Hindlimb muscle (tissue), 1 donor: ENCODE measurements at regions not wholly inside any gene's neighbourhood (a gene's known extent, or its start where the extent isn't known, plus 50 kb on each side); places are given as distances from the start of the nearest gene placed in this dataset.

Experiments
- DNase-seq: peaks from one replicate; pipeline ENCODE4 v3.0.0-alpha.2; 2013

- DNase-seq: peak; percentile 80
These were observed 787.1 kb upstream of the API5 start for GRCh38 chr11:42524534-42525227.

DNA sequence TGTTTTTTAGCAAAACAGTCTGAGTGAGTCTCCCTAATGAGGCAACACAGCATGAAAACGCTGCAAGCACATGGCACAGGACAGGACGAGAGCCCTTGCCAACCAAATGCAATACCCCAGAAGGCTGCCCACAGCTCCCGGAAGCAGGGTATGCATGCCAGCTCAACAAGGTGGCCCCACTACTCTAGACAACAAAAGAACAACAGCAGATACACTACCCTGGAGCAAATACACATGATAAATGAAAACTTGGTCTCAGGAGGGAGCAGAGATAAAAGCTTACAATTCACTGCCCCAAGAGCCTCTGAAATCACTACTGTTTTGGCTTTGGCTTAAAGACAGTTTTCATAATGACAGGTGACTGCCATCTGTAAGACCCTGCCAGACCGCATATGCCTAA, 785.4 kb upstream of the API5 start:
- DNase-seq: no peak

DNA sequence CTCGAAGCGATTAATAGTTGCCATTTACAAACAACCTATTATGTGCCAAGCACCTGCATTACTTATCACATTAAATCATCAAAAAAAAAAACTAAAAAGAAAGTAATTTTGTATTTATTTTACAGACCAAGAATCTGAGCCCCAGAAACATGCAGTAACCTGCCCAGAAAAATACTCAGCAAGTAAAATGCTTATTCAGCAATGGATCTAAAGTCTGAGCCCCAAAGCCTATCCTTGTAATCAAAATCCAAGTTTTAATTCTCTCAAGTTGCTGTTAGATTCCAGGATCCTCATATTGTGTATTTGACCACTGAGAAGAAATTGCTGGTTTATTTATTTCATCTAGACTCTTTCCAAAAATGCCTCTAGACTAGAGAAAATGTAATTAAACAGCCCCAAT, 783.3 kb upstream of the API5 start:
- no peak for DNase-seq

- DNase-seq: no peak
These were observed 782.9 kb upstream of the API5 start for GRCh38 chr11:42528911-42529310.

DNA sequence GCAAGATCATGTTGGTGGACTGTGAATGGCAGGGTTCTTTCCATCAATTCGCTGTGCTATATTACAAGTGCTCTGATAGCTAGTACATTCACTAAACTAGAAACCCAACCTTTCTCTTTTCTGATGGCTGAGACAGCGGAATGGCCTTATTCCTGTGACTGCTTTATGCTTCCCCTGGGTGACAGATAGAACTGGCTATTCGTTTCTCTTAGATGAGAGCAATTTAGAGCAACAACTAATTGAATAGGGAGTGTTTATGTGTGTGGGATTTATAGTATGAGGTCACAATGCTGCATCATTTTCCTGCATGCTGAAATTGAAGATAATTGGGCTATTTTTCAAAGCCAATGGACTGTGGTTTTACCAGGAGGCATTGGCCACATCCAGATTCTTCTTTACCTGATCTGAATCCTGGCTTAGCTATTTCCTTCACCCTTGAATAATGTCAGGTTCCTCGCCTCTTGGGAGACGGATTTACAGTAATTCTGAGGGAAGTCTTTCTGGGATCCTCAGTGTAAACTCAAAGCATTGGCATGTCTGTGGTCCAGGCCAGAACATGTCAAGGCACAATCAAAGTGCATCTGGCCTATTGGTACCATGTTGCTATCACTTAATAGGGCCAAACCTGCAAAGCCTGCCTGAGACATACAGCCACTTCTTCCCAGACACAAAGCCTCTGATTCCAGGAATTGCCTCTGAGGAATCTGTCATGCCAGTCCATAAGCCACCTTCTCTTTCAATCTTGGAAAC, 775.0 kb upstream of the API5 start:
- no peak for DNase-seq

GRCh38 chr11:42542336-42542735, 769.5 kb upstream of the API5 start:
- DNase-seq: no peak

- DNase-seq: no peak
These were observed 767.9 kb upstream of the API5 start for GRCh38 chr11:42543844-42544419.

- DNase-seq: no peak
These were observed 767.1 kb upstream of the API5 start for GRCh38 chr11:42544726-42545125.

DNA sequence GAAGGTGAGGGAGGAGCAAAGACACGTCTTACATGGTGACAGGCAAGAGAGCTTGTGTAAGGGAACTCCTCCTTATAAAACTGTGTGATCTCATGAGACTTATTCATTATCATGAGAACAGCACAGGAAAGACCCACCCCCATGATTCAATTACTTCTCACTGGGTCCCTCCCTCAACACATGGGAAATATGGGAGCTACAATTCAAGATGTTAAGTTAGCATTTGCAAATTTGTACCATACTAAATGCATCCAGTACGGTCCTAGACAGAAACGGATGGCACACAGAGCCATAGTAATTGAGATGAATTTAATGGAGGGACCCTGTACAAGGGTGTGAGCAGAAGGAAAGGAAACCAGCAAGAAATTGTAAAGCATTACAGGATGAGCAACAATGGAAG, 765.8 kb upstream of the API5 start:
- DNase-seq: no peak

GRCh38 chr11:42552786-42553185, 759.0 kb upstream of the API5 start:
- no peak for DNase-seq

GRCh38 chr11:42555190-42555589, 756.6 kb upstream of the API5 start:
- DNase-seq: no peak

GRCh38 chr11:42571131-42571877, 740.5 kb upstream of the API5 start:
- DNase-seq: no peak

DNA sequence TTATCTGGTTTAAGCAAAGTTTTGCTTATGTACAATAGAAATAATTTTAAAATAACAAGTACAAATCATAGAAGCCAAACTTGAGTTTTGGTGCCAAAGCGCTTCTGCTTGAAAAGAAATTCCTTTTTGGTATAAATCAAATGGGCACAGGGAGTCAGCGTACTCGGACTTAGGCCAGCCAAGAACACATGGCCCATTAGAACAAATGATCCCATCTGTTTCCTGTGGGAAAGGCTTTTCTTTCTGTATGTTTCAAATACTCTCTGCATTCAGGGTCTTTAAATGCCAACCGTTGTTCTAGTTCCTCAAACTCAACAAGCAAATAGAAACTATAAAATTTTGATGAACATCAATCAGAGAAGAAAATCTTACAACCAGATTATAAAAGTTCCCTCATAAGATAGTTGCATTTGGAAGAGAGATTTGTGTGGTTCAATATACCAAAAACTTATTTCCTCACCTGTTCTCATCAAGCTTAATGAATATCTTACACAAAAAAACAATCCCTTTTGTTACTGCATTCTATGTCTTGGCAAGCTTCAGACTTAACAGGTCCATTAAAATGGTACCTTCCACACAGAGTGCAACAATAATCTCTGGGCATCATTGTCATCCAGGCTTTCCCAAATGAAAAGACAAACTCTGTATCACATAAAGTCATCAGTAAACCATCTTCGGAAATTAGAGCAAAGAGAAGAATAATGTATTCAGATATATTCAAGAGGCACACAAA, 739.8 kb upstream of the API5 start:
- no peak for DNase-seq

- DNase-seq: no peak
These were observed 735.5 kb upstream of the API5 start for GRCh38 chr11:42576318-42576717.

- DNase-seq: no peak
These were observed 722.5 kb upstream of the API5 start for GRCh38 chr11:42589286-42589685.

GRCh38 chr11:42591841-42592240, 720.0 kb upstream of the API5 start:
- no peak for DNase-seq

- no peak for DNase-seq
These were observed 718.4 kb upstream of the API5 start for GRCh38 chr11:42593441-42593840.

DNA sequence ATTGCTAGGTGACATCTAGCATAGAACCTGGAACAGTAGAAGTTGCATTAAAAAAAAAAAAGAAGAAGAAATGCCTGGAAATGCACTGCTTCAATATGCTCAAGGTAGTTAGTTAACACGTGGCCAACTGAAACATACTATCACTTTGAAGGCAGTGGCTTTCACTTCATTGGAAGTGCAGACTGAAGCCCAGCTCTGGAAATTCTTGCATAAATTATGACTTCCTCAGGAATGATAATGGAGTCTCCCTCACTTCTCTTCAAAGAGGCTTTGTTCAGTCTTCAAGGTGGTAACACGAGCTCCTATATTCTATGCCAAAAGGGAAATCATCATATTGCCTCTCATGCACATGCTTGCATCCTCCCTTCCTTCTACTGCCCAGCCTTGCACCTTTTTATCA, 715.9 kb upstream of the API5 start:
- no peak for DNase-seq

DNA sequence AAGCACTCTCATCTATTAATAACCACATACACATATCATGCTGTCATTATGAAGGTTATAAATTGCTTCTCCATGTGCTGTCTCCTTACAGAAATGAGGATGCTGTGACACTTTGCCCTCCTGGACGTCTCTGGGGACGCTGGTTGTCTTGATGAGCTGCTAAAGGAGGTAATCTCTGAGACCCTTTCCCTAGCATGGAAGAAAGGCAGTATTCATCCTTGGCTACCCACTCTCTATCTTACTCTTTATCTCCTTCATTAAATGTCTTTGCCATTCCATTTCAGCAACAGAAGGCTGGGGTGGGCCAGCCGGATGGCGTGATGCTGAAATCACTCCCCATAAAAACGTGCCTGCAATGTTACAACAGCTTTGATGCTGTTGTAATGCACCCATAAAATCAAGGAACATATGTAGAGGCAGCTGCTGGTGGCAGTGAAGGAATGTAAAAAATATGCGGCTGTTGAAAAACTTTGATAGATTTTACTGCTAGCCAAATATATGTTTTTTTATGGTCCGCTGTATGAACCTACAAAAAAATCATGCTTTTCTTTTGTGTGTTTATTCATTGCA, 715.1 kb upstream of the API5 start:
- DNase-seq: no peak

DNA sequence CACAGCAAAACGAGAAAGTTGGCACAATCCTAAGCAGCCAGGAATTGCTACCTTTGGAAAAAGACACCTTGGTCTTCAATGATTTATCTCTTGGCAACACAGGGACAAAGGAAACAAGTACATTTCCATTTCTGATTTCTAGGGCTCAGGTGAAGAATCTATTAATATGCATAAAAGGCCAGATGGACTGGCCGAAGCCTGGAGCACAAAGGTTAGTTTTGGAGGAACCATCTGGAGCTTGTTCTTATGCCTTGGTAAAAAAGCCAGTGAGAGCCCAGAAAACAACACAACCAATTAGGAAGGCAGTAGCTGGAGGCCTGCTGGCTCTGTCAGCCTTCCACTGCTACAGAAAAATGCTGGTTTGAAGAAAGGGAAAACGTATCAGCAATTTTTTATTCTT, 713.5 kb upstream of the API5 start:
- no peak for DNase-seq

DNA sequence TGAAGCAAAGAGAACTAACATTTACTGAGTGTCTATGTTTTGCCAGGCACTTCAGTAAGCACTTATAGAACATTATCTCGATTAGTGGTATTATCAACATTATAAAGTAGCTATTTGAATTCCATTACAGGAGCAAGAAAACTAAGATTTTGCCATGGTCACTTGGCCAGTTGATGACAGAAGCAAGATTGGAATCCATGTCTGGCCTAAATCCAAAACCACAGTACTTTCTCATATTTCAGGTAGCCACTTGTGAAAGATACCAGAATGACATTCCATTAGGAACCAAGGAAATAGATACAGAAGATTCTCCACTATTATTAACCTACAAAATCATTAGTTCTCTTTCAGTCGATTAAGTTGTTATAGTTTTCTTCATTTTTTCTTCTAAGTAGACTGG, 691.0 kb upstream of the API5 start:
- DNase-seq: no peak
